HG03066 (cell line): ENCODE measurements at regions not wholly inside any gene's neighbourhood (a gene's known extent, or its start where the extent isn't known, plus 50 kb on each side); places are given as distances from the start of the nearest gene placed in this dataset.

Experiments used
- ATAC-seq: cut with Tn5 transposase; IDR thresholded peaks from one replicate; pipeline ENCODE4 v1.9.1; 2021; ENCODE audit warnings: low read depth; ENCODE audit not compliant: unreplicated experiment

DNA sequence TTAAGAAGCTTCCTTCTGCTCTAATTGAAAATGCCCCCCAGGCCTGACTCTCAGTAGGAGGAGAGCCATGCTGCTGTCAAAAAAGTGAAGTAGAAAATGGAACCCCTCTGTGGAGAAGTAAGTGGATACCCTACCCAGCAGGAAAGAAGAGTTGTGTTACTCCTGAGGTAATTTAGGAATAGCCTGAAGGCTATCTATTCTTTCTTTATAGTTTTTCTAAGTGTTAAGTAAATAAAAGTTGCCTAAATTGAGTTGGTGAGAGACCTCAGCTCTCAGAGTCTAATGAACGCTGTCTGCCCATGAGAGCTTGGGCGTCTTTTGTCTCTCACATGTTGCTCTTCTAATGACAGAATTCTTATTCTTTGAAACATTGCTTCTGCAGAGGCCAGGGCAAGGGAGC, 116.2 kb downstream of the NSUN3 start:
- no peak for ATAC-seq

DNA sequence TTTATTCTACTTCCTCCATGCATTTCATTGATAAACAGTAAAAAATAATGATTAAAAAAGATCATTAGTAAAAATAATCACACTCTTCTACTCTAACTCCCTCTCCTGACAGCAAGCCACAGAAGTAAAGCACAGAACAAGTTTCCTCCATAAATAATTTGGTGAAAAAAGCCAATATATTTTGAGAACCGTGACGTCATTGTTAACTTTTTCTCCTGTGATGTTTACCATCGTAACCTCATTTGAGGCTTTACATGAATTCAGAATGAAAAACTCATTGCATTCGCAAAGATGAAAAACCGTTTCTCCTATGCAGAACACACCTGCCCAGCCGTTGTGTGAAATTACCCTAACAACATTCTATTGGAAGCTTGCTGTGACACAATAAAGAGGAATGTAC, 120.7 kb downstream of the NSUN3 start:
- no peak for ATAC-seq

DNA sequence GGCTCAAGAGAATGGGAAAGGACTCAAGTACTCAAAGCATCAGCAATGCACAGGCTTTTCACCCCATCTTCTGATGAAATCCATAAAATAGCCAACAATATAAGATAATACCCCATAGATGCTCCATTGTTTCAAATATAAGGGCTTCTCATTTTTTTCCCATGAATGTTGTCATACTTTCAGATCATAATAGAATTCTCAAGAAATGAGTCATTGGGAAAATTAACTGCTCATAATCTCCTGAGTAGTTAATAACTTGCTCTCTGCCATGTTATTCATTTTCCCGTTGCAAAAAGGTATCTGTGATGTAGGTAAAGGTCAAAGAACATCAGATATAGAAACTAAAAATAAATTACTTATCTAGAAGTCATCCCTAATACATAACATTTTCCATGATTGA, 121.9 kb downstream of the NSUN3 start:
- ATAC-seq, result no peak

DNA sequence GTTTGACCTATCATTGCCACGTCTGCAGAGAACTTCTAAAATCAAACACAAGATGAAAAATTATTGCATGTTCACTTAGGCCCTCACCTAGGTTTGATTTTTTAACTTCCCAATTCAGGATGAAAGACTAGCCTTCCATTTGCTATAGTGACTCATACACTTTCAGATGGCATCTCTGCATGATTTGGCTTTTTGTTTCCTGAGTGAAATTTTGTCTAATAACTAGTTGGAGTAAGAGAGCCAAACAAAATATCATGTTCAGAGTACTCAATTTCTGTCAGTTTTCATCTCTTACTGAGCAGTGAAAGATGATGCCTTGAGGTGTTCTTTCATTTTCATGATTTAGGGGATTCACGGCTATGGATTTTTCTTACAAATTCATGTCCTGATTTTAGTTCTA, 122.9 kb downstream of the NSUN3 start:
- ATAC-seq, result no peak

DNA sequence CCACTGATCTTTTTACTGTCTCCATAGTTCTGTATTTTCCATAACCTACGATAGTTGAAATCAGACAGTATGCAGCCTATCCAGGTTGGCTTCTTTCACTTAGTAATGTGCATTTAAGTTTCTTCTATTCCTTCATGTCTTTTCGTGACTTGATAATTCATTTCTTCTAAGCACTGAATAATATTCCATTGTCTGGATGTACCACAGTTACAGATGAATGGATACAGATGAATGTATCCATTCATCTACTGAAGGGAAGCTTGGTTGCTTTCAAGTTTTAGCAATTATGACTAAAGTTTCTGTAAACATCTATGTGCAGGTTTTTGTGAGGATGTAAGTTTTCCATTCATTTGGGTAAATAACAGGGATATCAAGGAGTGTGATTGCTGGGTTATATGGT, 124.8 kb downstream of the NSUN3 start:
- ATAC-seq, result no peak

DNA sequence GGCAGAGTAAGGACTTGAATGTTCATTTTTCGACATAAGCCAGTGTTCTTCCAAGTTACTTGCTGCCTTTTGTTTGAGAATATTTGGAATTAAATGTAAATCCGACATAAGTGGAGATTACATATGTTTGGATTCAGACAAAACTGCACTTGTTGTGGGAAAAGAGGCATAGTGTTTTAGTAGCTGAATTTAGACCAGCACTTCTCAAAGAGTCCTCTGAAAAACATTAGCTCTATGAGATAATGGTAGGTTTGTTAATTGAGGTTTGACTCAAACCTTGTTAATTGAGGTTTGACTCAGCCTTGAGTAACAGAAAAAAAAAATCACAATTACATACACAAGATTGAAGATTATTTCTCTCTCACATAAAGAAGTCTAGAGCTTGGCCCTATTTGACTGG, 132.5 kb downstream of the NSUN3 start:
- no peak for ATAC-seq

DNA sequence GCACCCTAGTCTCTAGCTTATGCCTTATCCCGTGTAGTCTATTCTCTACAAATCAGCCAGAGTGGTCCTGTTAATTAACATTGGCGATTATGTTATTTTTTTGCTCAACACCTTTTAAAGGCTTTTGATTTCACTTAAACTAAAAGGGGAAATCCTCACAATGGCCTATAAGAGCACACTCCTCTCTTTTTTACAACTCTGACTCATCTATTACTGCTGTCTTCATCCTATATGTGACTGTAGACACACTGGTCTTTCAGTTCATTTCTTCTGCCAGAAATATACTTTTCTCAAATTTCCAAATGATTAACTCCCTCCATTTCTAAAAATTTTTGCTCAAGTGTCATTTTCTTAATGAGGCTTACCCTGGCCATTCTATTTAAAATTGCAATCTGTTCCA, 143.4 kb downstream of the NSUN3 start:
- no peak for ATAC-seq

DNA sequence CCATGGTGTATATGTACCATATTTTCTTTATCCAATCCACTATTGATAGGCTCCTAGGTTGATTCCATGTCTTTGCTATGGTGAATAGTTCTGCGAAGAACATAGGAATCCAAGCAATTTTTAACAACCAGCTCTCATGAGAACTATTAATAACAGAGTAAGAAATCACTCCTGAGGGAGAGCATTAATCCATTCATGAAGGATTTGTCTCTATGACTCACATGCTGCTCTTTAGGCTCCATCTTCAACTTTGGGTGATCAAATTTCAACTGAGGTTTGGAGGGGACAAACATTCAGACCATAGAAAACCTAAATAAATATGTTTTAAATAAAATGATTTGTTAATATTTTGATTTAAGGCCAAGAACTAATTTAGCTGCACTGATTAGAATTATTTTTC, 147.4 kb downstream of the NSUN3 start:
- no peak for ATAC-seq

DNA sequence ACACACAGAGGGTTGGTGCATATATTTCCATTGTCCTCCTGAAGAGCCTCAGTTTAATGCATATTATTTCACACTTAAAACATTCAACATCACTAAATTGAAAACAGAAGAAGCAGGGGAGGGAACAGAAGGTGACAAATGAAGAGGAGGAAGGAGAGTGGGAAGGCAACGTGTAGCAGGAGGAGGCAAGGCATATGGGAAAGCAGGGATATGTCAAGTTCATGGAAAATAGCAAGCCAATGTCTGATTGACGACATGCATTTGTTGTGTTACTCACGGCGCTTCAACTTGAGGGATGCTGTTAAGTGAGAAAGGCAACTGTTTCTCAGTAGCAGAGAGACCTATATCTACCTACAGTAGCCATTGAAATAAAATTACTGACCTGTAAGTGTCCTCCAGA, 154.5 kb downstream of the NSUN3 start:
- no peak for ATAC-seq

DNA sequence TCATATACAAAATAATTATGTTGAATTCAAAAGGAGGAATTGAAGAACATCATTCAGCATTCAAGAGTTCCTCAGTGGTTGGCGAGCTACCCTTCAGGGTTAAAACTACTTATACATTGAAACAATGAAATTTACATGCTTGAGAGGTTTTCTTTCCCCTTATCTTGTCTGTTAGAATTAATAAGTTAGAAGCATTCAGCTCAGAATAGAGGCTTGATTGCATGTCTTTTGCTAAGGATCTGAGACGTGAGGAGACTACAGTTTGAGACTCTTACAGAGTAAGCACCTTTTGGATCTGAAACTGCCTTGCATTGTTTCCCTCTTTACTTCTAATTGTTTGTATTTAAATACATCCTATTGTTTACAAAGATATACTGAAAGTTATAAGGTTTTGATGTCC, 157.6 kb downstream of the NSUN3 start:
- no peak for ATAC-seq

DNA sequence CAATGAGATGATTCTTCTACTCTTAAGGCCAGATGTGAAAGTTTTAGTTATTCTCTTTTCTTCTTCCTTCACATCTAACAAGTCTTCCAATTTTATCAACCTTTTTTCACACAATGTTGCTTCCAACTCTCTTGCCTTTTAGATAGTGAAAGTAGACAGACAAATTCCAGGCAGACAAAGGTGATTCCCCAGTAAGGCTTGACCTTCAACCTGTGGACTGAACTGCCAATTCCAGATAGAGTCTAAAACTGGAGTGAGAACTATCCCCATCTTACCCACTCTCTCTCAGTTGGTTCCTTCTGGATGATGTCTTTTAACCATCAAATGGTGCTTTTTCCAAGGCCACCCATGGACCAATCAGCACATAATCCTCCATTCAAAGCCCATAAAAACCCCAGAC, 159.0 kb downstream of the NSUN3 start:
- ATAC-seq, result no peak

DNA sequence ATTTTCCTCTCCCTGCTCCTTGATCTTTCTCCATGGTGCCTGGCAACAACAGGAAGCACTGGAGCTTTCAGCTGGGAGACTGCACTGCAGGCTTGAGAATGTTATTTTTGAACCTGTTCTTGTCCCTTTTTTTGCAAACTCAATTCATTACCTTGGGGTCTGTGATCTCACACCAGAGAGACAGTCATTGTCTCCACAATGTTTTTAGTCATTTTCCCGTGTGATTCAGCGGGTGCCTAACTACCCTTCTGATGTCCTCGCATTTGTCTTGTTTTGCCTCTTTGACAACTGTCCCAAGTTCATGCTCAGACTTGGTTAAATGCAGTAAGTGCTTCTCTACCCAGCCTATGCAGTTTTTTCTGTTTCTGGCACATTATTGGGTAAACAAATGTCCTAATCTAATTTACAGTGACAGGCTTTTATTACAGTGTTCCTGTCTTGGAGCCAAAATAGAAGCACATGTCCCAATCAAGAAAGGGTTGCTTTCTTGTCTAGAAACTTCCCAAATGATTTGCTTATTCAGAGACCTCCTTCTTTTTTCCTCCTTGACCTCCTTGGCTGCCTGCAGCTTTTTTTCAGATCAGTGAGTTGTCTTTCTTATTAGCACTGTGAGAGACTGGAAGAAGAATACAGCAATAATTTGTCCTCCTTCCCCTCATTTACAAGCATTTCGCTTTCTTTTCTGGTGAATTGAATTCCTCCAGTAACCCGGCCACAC, 162.4 kb downstream of the NSUN3 start:
- ATAC-seq, result no peak

DNA sequence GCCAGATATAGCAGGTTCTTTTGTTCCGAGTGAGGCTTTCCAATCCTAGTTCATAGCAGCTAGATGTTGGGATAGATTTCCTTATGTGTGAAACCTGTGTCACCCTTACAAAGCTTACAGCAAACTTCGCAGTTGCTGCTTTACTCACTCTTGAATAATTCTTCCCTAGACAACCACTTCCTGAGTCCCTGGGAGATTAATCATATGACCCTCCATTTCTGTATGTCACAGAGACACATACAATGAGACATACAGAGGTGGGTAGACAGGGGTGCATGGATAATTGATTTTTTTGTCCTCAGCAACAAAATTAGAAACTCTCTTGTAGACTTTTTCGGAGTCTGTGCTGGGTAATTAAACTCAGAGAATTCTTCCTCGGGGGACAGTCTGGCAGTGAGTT, 163.2 kb downstream of the NSUN3 start:
- ATAC-seq, result no peak

DNA sequence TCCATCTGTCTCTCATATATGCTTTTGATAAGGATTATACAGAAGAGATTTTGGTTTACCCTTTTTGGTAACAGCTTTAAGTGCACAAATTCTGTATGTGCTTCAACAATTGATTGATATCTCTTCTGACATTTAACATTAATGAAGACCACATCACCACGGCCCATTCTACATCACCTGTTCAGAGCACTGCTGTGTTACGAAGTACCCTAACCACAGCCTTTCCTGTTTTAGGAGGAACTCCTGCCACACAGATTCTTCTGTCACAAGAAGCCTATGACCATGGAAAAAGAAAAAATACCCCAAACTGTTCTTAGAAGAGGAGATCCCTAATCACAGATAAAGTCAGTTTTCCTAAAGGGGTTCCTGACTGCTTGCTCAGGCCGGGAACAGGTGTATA, 170.1 kb downstream of the NSUN3 start:
- ATAC-seq, result no peak

DNA sequence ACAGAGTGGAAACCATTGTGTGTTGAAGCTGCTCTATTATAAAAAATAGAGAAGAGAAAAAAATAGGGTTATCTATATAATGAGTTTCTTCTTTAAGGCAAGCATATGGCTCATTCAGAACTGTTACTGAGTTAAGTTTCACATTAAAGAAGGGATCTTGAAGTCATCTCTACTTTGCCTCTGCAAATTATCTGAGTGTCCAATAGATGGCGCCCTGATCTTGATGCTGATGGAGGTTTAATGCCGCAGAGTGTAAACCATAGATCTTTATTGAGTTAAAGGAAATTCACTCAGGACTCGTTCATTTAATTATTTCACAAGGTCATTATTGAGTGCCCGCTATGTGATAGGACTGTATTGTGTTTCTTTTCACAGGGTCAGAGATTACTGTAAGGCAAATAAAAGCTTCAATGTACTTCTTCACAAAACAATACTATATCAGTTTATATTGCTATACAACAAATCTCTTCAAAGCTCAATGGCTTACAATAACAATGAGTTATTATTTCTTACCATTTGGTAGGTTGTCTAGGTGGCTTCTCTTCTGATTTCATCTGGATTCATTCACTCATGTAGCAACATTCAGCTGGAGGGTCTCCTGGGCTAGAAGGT, 171.4 kb downstream of the NSUN3 start:
- no peak for ATAC-seq

DNA sequence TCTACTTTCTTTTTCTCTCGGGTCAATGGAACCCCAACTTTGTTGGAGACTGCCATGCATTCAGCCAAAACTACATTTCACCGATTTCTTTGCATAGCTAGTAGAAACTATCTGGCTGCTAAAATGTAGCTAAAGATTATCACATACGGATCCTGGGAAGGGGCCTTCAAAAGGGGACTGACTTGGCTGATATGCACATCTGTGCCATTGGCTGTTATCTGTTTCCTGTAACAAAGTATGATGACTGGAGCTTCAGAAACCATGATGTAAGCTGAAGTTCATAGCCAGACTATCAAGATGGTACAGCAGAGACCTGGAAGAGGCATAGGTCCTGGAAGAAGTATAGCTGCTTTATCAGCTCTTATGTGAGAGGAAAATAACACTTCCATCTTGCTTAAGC, 179.1 kb downstream of the NSUN3 start:
- ATAC-seq, result no peak

DNA sequence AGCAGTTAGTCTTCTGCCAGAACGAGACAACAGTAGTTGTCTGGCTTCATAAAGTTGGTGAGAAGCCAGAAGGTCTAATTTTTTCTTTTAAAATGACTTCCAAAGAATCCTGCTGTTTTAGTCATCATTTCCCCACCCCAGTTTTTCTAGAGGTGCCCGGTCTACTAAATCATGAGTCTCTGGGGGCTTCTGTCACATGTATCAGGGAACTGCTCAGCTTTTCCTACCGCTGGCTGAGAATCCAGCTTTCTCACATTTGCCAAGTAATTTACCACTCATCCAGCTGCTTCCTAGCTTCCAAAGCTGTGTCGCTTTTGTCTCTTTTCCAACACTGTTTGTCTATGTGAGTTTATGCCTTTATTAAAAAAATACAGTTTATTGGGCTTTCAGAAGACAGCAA, 183.3 kb downstream of the NSUN3 start:
- no peak for ATAC-seq

DNA sequence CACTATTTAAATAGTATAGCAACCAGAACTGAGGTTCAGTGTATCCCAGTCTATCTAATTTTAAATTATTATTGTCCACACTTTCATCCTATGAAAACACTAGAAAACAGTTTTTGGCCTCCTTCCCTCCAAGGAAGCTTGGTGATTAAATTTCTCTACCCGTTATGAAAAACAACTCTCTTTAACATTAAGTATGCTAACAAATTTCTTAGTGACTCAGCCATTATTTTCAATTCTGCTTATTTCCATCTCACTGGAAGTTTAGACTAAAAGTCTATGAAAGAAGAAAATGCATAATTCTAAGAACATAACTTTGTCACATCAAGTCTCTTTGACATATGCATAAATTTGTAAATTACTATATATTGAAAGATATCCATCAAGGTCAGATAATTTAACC, 185.2 kb downstream of the NSUN3 start:
- ATAC-seq, result no peak

DNA sequence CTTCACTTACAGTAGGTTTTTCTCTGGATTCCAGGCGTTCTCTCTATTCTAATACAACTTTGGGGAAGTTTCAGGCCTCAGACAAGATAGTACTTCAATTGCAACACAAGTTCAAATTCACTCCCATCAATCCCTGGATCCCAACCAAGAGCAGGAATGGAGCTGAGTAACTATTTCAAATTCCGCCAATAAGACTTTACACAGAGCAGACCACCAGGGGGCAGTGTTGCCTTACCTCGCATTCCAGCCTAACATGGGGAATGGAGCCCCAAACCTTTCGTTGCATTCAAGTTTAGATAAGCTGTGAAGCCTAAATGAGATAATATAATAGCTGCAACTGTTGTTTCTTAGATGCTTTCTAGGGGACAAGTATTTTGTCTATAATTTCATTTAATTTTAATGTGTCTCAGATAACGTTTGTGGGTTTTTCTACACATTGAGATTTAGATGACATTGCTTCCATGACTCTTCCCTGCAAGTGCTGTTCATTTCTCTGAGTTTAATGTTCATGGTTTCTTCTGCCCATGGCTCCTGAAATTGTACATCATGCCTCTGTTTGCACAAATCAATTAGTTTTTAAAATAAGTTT, 186.7 kb downstream of the NSUN3 start:
- no peak for ATAC-seq

DNA sequence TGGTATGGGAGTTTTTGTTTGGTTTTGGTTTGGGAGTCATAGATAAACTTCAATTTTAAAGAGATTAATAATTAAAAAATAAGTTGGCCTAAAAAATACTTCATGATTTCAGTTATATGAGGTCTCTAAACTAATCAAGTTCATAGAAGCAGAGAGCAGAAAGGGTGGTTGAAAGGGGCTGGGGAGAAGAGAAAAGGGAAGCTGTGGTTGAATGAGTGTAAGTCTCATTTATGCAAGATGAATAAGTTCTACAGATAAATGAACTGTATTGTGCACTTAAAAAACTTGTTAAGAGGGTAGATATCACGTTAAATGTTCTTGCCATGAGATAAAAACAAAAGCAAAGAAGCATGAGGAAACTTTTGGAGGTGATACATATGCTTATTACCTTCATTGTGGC, 188.7 kb downstream of the NSUN3 start:
- no peak for ATAC-seq

DNA sequence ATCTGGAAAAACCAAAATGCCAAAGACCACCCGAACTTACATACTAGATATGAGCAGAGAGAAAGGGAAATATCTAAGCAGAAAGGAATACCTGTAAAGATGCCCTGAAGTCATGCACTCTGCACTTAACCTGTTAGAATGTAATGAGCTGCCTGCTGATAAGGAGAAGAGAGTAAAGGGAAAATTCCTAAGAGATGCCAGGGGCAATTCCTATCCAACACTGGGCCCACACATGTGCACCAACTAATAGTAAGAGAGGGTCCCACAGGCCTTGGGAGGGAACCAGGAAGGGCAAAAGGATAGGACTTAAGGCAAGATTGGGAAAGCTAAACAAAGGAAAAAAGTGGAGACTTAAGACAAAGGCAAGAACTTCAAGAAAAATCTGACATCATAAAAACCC, 189.5 kb downstream of the NSUN3 start:
- no peak for ATAC-seq
